ENCODE measurements at regions not wholly inside any gene's neighbourhood (a gene's known extent, or its start where the extent isn't known, plus 50 kb on each side); places are given as distances from the start of the nearest gene placed in this dataset.

- no peak for TF ChIP-seq CTCF (IDR thresholded peaks at IDR 0.05; ENCODE audit: borderline replicate concordance, extremely low read depth, low read length, poor library complexity, severe bottlenecking)
- no peak for TF ChIP-seq EZH2 (IDR thresholded peaks at IDR 0.05; ENCODE audit: borderline replicate concordance, low read depth, low read length, severe bottlenecking)
Observed at GRCh38 chr1:5738911-5739462, 253.2 kb downstream of the NPHP4 start.
